DMS 273 treated with DMSO at 0.1 percent for 48 hours (cell line): ENCODE measurements at regions not wholly inside any gene's neighbourhood (a gene's known extent, or its start where the extent isn't known, plus 50 kb on each side); places are given as distances from the start of the nearest gene placed in this dataset.
"Not testable (repeated sequence)": the region's sequence is repeated elsewhere in the genome, so short reads cannot be mapped to it uniquely, and the experiment has no call there.

Experiments
- DNase-seq: peaks from one replicate; lab custom pipeline; 2025; lab: John Stamatoyannopoulos, UW

DNA sequence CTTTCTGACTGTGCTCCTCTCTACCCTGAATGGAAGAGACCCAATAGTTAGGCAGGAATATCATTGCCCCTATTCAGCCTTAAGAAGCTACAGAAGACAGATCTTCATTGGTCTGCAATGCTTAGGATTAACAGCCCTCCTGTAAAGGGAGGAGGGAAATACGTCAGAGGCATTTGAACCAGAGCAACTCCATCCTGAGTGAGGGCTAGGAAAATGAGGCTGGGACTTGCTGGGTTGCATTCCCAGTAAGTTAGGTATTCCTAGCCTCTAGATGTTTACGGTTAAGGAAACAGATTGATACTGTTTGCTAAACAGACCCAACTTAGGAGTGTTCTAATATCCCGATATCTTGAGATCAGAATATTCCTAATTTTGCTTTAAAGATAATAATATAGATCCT, 63.5 kb downstream of the PCDH18 start:
- no peak for DNase-seq

DNA sequence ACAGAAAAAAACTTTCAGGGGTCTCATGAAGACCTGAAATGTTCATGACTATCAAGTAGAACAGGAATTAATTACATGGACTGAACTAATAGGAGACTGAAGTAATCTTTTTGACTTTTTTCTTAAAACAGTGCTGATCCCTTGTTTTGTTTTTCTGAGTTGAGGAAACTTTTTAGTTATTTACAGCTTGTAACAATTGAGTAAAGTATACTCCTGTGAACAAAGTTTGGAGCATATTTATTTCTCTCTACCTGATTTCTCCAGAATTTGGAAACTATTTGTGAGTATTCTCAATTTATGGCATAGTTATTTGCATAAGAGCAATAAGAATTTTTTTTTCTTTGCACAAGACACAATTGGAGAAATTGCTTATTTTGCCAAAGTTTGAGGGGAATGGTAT, 64.8 kb downstream of the PCDH18 start:
- no peak for DNase-seq

GRCh38 chr4:137463377-137464003, 68.8 kb downstream of the PCDH18 start:
- DNase-seq = no peak

GRCh38 chr4:137455647-137456321, 76.5 kb downstream of the PCDH18 start:
- DNase-seq = no peak

GRCh38 chr4:137454767-137455166, 77.5 kb downstream of the PCDH18 start:
- DNase-seq = no peak

- no peak for DNase-seq
Observed at GRCh38 chr4:137452799-137453198, 79.5 kb downstream of the PCDH18 start.

- DNase-seq = no peak
Observed at GRCh38 chr4:137451172-137451825, 81.0 kb downstream of the PCDH18 start.

DNA sequence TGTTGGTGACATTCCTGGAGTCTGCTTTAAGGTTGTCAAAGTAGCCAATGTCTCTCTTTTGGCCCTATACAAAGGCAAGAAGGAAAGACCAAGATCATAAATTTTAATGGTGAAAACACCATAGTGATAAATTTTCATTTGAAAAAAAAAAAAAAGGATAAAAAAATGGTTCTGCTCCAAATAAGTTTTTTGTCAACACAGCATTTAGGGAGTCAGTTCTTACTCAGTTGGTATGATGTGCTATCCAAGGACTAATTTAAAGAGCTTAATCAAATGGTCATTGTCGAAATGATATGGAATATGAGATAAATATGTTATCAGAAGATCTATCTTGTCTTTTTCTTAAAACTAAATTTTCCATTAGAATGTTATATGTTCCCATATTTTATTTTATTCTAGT, 83.9 kb downstream of the PCDH18 start:
- no peak for DNase-seq

- no peak for DNase-seq
Observed at GRCh38 chr4:137446071-137446470, 86.2 kb downstream of the PCDH18 start.

GRCh38 chr4:137443031-137443800, 89.1 kb downstream of the PCDH18 start:
- DNase-seq = no peak

DNA sequence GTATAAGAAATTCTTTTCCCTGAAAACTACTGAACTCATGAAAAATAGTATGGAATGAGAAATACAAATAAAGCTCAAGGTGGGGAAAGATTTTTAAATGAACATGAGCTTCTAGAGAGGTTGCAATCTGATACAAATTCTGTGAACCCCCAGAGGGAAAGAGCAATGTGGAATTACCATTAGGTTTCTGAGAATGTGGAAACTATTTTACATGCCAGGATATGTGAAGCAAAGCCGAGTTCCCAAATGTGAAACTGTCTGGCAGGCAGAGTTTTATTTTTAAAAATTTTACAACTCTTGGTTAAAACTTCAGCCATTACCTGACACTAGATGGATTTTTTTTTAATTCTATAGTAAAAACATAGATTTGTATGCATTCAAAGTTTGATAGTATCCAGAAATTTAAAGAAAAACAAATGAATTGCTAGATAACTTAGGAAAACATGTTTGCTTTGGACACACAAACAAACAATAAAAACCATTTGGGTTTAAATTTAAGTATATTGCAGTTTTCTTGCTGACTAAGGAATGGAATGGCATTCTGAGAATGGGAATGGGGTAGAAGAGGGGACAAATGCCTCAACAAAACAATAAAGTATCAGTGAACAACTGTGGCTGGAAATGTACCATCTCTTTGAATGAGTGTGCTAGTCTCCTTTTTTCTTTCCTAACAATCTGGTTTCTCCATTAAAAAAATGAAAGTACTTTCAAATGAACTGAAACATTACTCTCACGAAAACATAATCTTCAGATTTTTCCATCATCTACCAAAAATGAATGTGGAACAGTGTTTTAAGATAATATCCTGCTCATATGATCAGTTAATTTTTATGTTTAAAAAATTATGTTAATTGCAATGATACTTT, 99.6 kb downstream of the PCDH18 start:
- DNase-seq = no peak

DNA sequence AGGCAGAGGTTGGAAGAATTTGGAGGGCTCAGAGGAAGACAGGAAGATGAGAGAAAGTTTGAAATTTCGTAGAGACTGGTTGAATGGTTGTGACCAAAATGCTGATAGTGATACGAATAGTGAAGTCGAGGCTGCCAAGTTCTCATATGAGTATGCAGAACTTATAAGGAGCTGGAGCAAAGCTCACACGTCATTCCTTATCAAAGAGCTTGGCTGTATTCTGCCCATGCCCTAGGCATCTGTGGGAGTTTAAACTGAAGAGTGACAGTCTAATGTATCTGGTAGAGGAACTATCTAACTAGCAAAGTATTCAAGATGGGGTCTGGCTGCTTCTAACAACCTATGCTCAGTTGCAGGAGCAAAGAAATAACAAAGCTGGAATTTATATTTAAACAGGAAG, 102.1 kb downstream of the PCDH18 start:
- DNase-seq = no peak

GRCh38 chr4:137427411-137427810, 104.9 kb downstream of the PCDH18 start:
- DNase-seq = no peak

- DNase-seq = no peak
Observed at GRCh38 chr4:137425281-137425680, 107.0 kb downstream of the PCDH18 start.

DNA sequence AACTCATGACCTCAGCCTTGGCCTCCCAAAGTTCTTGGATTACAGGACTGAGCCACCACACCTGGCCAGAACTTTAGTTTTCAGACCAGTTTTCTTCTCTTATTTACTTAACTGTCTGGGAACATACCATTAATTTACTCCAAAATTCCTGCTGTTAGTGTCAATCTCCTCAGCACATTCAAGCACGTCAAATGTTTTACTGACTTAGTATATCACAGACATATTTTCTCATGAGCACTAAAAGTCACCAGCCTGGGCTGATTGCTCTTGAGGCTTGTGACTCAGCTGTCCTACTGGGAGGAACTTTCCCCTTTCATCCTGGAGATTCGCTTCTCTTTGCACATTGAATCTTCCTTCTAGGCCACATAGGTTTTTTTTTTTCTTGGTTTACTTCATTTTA, 109.6 kb downstream of the PCDH18 start:
- no peak for DNase-seq

GRCh38 chr4:137421796-137422195, 110.5 kb downstream of the PCDH18 start:
- DNase-seq = no peak

DNA sequence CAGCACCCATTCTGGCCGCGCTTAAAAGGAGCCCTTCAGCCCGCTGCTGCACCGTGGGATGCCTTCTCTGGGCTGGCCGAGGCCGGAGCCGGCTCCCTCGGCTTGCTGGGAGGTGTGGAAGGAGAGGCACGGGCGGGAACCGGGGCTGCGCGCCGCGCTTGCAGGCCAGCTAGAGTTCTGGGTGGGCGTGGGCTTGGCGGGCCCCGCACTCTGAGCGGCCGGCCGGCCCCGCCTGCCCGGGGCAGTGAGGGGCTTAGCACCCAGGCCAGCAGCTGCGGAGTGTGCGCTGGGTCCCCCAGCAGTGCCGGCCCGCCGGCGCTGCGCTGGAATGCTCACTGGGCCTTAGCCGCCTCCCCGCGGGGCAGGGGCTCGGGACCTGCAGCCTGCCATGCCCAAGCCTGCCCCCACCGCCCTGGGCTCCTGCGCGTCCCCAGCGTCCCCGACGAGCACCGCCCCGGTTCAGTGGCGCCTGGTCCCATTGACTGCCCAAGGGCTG, 111.3 kb downstream of the PCDH18 start:
- no peak for DNase-seq

- no peak for DNase-seq
Observed at GRCh38 chr4:137417676-137418075, 114.6 kb downstream of the PCDH18 start.

- no peak for DNase-seq
Observed at GRCh38 chr4:137414802-137415201, 117.5 kb downstream of the PCDH18 start.

- no peak for DNase-seq
Observed at GRCh38 chr4:137408527-137409177, 123.6 kb downstream of the PCDH18 start.

- DNase-seq = not testable (repeated sequence)
Observed at GRCh38 chr4:137405833-137406232, 126.5 kb downstream of the PCDH18 start.
